Smooth muscle cell (in vitro differentiated cells): ENCODE measurements at regions not wholly inside any gene's neighbourhood (a gene's known extent, or its start where the extent isn't known, plus 50 kb on each side); places are given as distances from the start of the nearest gene placed in this dataset.
A peak's percentile ranks its signal among the peaks of the same experiment; 100 is the strongest.

Source experiments
- DNase-seq: peaks from one replicate; lab custom pipeline; 2025; ENCODE audit not compliant: unreplicated experiment; lab: John Stamatoyannopoulos, UW
- H2AFZ ChIP-seq: fragments of 200-600 bp; sonication (generic); 2 replicates; pipeline ENCODE4 v1.6.0; 2016; ENCODE audit warnings: antibody characterized with exemption, low read depth, mild to moderate bottlenecking
- H3F3A ChIP-seq: fragments of 200-600 bp; sonication (generic); 2 replicates; pipeline ENCODE4 v1.6.0; 2017; ENCODE audit warnings: antibody characterized with exemption, low read depth
- H3K27ac ChIP-seq: fragments of 200-600 bp; sonication (generic); 2 replicates; pipeline ENCODE4 v1.5.1; 2016; ENCODE audit warnings: low read depth, mild to moderate bottlenecking
- H3K27me3 ChIP-seq: fragments of 200-600 bp; sonication (generic); 2 replicates; pipeline ENCODE4 v1.6.1; 2016; ENCODE audit warnings: low read depth, mild to moderate bottlenecking
- H3K36me3 ChIP-seq: fragments of 200-600 bp; sonication (generic); 2 replicates; pipeline ENCODE4 v1.5.1; 2016; ENCODE audit warnings: low read depth
- H3K4me1 ChIP-seq: fragments of 200-600 bp; sonication (generic); 2 replicates; pipeline ENCODE4 v1.5.1; 2016; ENCODE audit warnings: low read depth
- H3K4me2 ChIP-seq: fragments of 200-600 bp; sonication (generic); 2 replicates; pipeline ENCODE4 v1.6.0; 2016; ENCODE audit warnings: mild to moderate bottlenecking
- H3K4me3 ChIP-seq: fragments of 200-600 bp; sonication (generic); 2 replicates; pipeline ENCODE4 v1.5.1; 2016; ENCODE audit warnings: mild to moderate bottlenecking
- H3K79me2 ChIP-seq: fragments of 200-600 bp; sonication (generic); 2 replicates; pipeline ENCODE4 v1.6.0; 2016; ENCODE audit warnings: low read depth, mild to moderate bottlenecking
- H3K9ac ChIP-seq: fragments of 200-600 bp; sonication (generic); 2 replicates; pipeline ENCODE4 v1.6.0; 2016; ENCODE audit warnings: low read depth
- H3K9me3 ChIP-seq: fragments of 200-600 bp; sonication (generic); replicated peaks from 2 replicates; pipeline ENCODE4 v1.5.1; 2016; ENCODE audit warnings: low read depth
- H4K20me1 ChIP-seq: fragments of 200-600 bp; sonication (generic); 2 replicates; pipeline ENCODE4 v1.6.0; 2016; ENCODE audit warnings: low read depth
- WGBS: methylation state at CpG from one replicate; pipeline ENCODE4 v1.1.7; 2016; ENCODE audit warnings: low lambda C conversion rate; 5-methylcytosine and 5-hydroxymethylcytosine counted together
- TF ChIP-seq, protein P1 (sequence below): fragments of 200-600 bp; sonication (generic); IDR thresholded peaks from 2 replicates; pipeline ENCODE4 v1.5.1; 2017; ENCODE audit warnings: borderline replicate concordance, mild to moderate bottlenecking, antibody characterized with exemption; ENCODE audit not compliant: insufficient read depth, poor library complexity, severe bottlenecking

DNA sequence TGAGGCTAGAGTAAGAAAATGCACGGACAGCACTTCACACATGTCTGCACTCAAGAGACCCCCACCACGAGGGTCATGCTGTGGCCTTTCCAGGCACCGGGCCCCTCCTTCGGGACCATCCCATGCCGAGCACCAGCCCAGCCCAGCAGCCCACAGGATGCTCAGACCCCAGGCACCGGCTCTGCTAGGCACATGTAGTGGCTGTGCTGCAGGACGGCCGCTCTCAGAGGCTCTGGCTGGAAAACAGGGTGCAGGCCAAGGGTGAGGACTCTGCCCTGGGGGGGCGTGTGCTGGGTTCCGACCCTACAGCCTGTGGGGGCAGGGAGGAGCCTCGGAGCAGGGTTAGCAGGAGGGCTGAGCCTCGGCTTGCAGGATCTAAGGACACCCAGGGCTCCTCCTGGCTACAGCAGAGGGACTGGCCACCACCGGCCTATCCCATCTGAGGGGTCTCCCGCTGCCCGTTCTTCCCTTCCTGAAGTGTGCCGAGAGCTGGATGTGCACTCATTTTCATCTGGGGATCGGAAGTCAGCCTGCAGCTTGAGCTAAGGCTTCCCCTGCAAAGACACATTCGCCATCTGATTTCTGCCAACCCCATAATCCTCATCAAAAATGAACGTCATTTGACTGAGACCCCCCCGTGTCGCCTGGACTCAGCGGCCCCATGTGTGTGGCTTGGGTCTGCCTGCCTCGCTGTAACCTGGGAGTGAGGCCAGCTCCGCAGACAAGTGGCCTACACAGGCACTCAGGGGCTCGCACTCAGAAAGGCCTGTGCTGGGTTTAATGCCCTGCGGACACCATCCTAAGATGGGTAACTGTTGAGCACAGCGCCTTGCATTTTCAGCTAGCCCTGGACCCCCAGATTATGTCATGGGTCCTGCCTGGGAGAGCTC is 293.1 kb upstream of the FOXF1 start:
- TF ChIP-seq, protein P1, sequence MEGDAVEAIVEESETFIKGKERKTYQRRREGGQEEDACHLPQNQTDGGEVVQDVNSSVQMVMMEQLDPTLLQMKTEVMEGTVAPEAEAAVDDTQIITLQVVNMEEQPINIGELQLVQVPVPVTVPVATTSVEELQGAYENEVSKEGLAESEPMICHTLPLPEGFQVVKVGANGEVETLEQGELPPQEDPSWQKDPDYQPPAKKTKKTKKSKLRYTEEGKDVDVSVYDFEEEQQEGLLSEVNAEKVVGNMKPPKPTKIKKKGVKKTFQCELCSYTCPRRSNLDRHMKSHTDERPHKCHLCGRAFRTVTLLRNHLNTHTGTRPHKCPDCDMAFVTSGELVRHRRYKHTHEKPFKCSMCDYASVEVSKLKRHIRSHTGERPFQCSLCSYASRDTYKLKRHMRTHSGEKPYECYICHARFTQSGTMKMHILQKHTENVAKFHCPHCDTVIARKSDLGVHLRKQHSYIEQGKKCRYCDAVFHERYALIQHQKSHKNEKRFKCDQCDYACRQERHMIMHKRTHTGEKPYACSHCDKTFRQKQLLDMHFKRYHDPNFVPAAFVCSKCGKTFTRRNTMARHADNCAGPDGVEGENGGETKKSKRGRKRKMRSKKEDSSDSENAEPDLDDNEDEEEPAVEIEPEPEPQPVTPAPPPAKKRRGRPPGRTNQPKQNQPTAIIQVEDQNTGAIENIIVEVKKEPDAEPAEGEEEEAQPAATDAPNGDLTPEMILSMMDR: no peak
- no peak for DNase-seq

GRCh38 chr16:86217891-86218270 is 292.4 kb upstream of the FOXF1 start:
- H3F3A ChIP-seq: peaks cover 37% of the 10 kb centered on the region
- no peak overlapping the region for H3K4me2 ChIP-seq
- DNase-seq: no peak
- H3K9ac ChIP-seq: no peak overlapping the region
- H3K79me2 ChIP-seq: no peaks in the 10 kb centered on the region
- H2AFZ ChIP-seq: no peak overlapping the region
- no peaks in the 10 kb centered on the region for H3K36me3 ChIP-seq
- no peaks in the 10 kb centered on the region for H4K20me1 ChIP-seq
- H3K27ac ChIP-seq: no peak overlapping the region
- H3K9me3 ChIP-seq: no peaks in the 10 kb centered on the region
- no peaks in the 10 kb centered on the region for H3K27me3 ChIP-seq
- TF ChIP-seq, protein P1: no peak
- H3K4me3 ChIP-seq: no peak overlapping the region
- peaks cover 11% of the 10 kb centered on the region for H3K4me1 ChIP-seq
- WGBS: 72% methylated on average over 7 of the region's 7 CpGs

More for the DNA sequence above, 293.1 kb upstream of the FOXF1 start:
- no peaks in the 10 kb centered on the region for H3K9me3 ChIP-seq
- no peak overlapping the region for H3K9ac ChIP-seq
- H3K27me3 ChIP-seq: no peaks in the 10 kb centered on the region
- H3F3A ChIP-seq: peaks cover 35% of the 10 kb centered on the region
- H4K20me1 ChIP-seq: no peaks in the 10 kb centered on the region
- no peak overlapping the region for H3K27ac ChIP-seq
- WGBS: 92% methylated on average over 27 of the region's 27 CpGs
- no peak overlapping the region for H2AFZ ChIP-seq
- no peak overlapping the region for H3K4me3 ChIP-seq
- peaks cover 11% of the 10 kb centered on the region for H3K4me1 ChIP-seq
- no peak overlapping the region for H3K4me2 ChIP-seq
- H3K36me3 ChIP-seq: no peaks in the 10 kb centered on the region
- H3K79me2 ChIP-seq: no peaks in the 10 kb centered on the region

- H3K36me3 ChIP-seq: no peaks in the 10 kb centered on the region
- TF ChIP-seq, protein P1: no peak
- H3K27me3 ChIP-seq: no peaks in the 10 kb centered on the region
- DNase-seq: no peak
- H3K27ac ChIP-seq: peak overlapping the region; percentile 98
- H3K4me2 ChIP-seq: no peak overlapping the region
- no peak overlapping the region for H3K4me3 ChIP-seq
- no peak overlapping the region for H3K9ac ChIP-seq
- peaks cover 11% of the 10 kb centered on the region for H3K4me1 ChIP-seq
- H3K9me3 ChIP-seq: no peaks in the 10 kb centered on the region
- H3K79me2 ChIP-seq: no peaks in the 10 kb centered on the region
- no peaks in the 10 kb centered on the region for H4K20me1 ChIP-seq
- no peak overlapping the region for H2AFZ ChIP-seq
- WGBS: 86% methylated on average over 9 of the region's 9 CpGs
- peaks cover 37% of the 10 kb centered on the region for H3F3A ChIP-seq
Observed at GRCh38 chr16:86218479-86219170, 291.7 kb upstream of the FOXF1 start.
